RWPE1 (cell line): ENCODE measurements at regions not wholly inside any gene's neighbourhood (a gene's known extent, or its start where the extent isn't known, plus 50 kb on each side); places are given as distances from the start of the nearest gene placed in this dataset.

Experiments used
- CTCF ChIA-PET: fragments of 350-600 bp; sonication (Branson Sonifier 250); formaldehyde crosslinking; extraction: SDS; loops from one replicate; lab custom pipeline; 2021; lab: Yijun Ruan, JAX
- POLR2A ChIA-PET: fragments of 400-600 bp; formaldehyde crosslinking; extraction: SDS; loops from one replicate; lab custom pipeline; 2020; ENCODE audit warnings: antibody characterized with exemption; ENCODE audit not compliant: low non-redundant PET; lab: Yijun Ruan, JAX
- DNase-seq: peaks from one replicate; pipeline ENCODE4 v3.0.0; 2012; ENCODE audit warnings: low spot score
- H3K27ac ChIP-seq: fragments of 450-650 bp; 2 replicates; pipeline ENCODE4 v1.5.1; 2017
- CTCF ChIP-seq: fragments of 450-650 bp; conservative IDR thresholded peaks from 2 replicates; pipeline ENCODE4 v1.5.1; 2017; ENCODE audit warnings: low read depth, mild to moderate bottlenecking

- no peak overlapping the region for H3K27ac ChIP-seq
- TF ChIP-seq CTCF, result no peak
- DNase-seq, result no peak
- POLR2A ChIA-PET, result no interaction called here
- CTCF ChIA-PET, result no interaction called here
These were observed 337.7 kb upstream of the DUSP10 start for GRCh38 chr1:222079566-222079965.

- no peak for DNase-seq
- CTCF ChIA-PET, result no interaction called here
- H3K27ac ChIP-seq, result no peak overlapping the region
- POLR2A ChIA-PET, result no interaction called here
- TF ChIP-seq CTCF, result no peak
These were observed 335.3 kb upstream of the DUSP10 start for GRCh38 chr1:222077206-222077605.

GRCh38 chr1:222074317-222074716 is 332.4 kb upstream of the DUSP10 start:
- CTCF ChIA-PET, result no interaction called here
- no peak overlapping the region for H3K27ac ChIP-seq
- no peak for TF ChIP-seq CTCF
- no peak for DNase-seq
- POLR2A ChIA-PET, result no interaction called here

- CTCF ChIA-PET, result no interaction called here
- POLR2A ChIA-PET, result no interaction called here
- H3K27ac ChIP-seq, result no peak overlapping the region
- TF ChIP-seq CTCF, result no peak
- no peak for DNase-seq
These were observed 331.6 kb upstream of the DUSP10 start for GRCh38 chr1:222073307-222073995.

- no peak for DNase-seq
- CTCF ChIA-PET, result no interaction called here
- no peak for TF ChIP-seq CTCF
- H3K27ac ChIP-seq, result no peak overlapping the region
- POLR2A ChIA-PET, result no interaction called here
These were observed 329.5 kb upstream of the DUSP10 start for GRCh38 chr1:222071387-222071786.

GRCh38 chr1:222068937-222069336 is 327.0 kb upstream of the DUSP10 start:
- POLR2A ChIA-PET, result no interaction called here
- no peak for DNase-seq
- TF ChIP-seq CTCF, result no peak
- CTCF ChIA-PET, result no interaction called here
- no peak overlapping the region for H3K27ac ChIP-seq
